Stimulated activated naive B cell treated with anti-CD40 and anti-IgM and Interleukin-4, amounts not matched to agents 10 μg/mL and 1 μg/mL and 100 μg/mL, for 72 hours (primary cell): ENCODE measurements at regions not wholly inside any gene's neighbourhood (a gene's known extent, or its start where the extent isn't known, plus 50 kb on each side); places are given as distances from the start of the nearest gene placed in this dataset.
A peak's percentile ranks its signal among the peaks of the same experiment; 100 is the strongest.

Source experiments
- ATAC-seq, 2 donors: fragments of 150-1000 bp; cut with Tn5 transposase; replicated peaks; 2 replicates each; pipeline ENCODE4 v1.10.0; 2021; ENCODE audit warnings: moderate library complexity in 1 of 2
- DNase-seq: peaks from one replicate; pipeline ENCODE4 v3.0.0; 2021
- H3K27ac Mint-ChIP-seq: one replicate; pipeline ENCODE4 v1.8.0; 2022; ENCODE audit warnings: mild to moderate bottlenecking, mixed read lengths
- H3K27me3 Mint-ChIP-seq, 2 donors: one replicate each; pipeline ENCODE4 v1.8.0; 2022; ENCODE audit warnings: mixed read lengths in 2 of 2
- H3K36me3 Mint-ChIP-seq, 2 donors: one replicate each; pipeline ENCODE4 v1.8.0; 2022; ENCODE audit warnings: mixed read lengths in 2 of 2, mild to moderate bottlenecking in 1 of 2
- H3K4me1 Mint-ChIP-seq, 2 donors: one replicate each; pipeline ENCODE4 v1.8.0; 2022; ENCODE audit warnings: mixed read lengths in 2 of 2, mild to moderate bottlenecking in 1 of 2
- H3K4me3 Mint-ChIP-seq, 2 donors: one replicate each; pipeline ENCODE4 v1.8.0; 2022; ENCODE audit warnings: mild to moderate bottlenecking in 2 of 2, mixed read lengths in 2 of 2, moderate library complexity in 1 of 2
- H3K9me3 Mint-ChIP-seq, 2 donors: one replicate each; pipeline ENCODE4 v1.8.0; 2022; ENCODE audit warnings: mixed read lengths in 2 of 2, mild to moderate bottlenecking in 1 of 2

GRCh38 chr15:37165395-37165794 lies 65.0 kb upstream of the MEIS2 start:
- no peak overlapping the region for H3K27ac Mint-ChIP-seq
- H3K4me1 Mint-ChIP-seq = no peaks in the 10 kb centered on the region
- ATAC-seq (no peak), DNase-seq (no peak)
- no peaks in the 10 kb centered on the region for H3K27me3 Mint-ChIP-seq
- H3K4me3 Mint-ChIP-seq = no peak overlapping the region
- no peaks in the 10 kb centered on the region for H3K9me3 Mint-ChIP-seq
- H3K36me3 Mint-ChIP-seq = no peaks in the 10 kb centered on the region

DNA sequence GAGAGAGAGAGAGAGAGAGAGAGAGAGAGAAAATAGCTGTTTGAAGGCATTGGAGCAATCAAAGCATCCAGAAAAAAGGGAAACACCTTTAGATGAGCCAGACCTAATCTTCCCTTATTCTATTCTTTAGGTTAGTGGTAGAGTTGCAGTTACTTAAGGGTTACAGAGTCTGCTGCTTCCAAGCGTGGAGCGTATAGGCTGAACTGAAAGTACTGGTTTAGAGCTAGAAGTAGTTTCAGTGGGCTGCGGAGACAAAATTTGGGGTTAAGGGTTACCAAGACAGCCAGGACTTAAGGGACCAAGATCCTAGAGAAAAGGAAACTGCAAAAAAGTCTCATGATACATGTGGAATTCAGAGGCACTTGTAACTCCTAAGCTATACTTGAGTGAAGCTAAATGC lies 66.1 kb upstream of the MEIS2 start:
- H3K4me1 Mint-ChIP-seq = no peaks in the 10 kb centered on the region
- no peak overlapping the region for H3K4me3 Mint-ChIP-seq
- H3K36me3 Mint-ChIP-seq = no peaks in the 10 kb centered on the region
- H3K27ac Mint-ChIP-seq = no peak overlapping the region
- ATAC-seq (no peak), DNase-seq (no peak)
- no peaks in the 10 kb centered on the region for H3K9me3 Mint-ChIP-seq
- H3K27me3 Mint-ChIP-seq = no peaks in the 10 kb centered on the region

- Mint-ChIP-seq H3K9me3 (peaks cover 11 to 17% of the 10 kb centered on the region in 2 donors), H3K4me3 (no peak overlapping the region), H3K27ac (no peak overlapping the region), H3K36me3 (no peaks in the 10 kb centered on the region), H3K4me1 (no peaks in the 10 kb centered on the region), H3K27me3 (no peaks in the 10 kb centered on the region)
- ATAC-seq = no peak
- DNase-seq = no peak
Measured at GRCh38 chr15:37181339-37181738, 81.0 kb upstream of the MEIS2 start.

DNA sequence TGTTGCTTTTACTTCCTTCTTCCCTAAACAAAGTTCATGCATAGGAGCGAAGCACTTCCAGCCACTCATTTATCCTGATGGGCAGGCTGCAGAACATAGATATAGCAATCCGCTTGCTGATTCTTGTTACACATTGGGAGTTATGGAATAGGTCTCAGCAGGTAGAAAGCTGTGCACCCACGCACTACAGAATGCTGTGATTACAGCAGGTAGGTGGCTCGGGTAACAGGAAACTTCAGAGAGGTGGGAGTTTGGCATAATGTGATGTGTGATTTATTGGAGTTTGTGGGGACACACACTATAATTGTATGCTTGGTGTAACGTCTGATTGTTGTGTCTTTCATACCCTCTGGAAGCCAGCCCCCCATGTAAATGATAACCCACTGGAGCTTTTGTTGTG lies 99.2 kb upstream of the MEIS2 start:
- no peak overlapping the region for H3K4me3 Mint-ChIP-seq
- DNase-seq (no peak), ATAC-seq (no peak)
- no peak overlapping the region for H3K27ac Mint-ChIP-seq
- no peaks in the 10 kb centered on the region for H3K4me1 Mint-ChIP-seq
- H3K36me3 Mint-ChIP-seq = no peaks in the 10 kb centered on the region
- peaks cover 0 to under 1% of the 10 kb centered on the region in 2 donors for H3K9me3 Mint-ChIP-seq
- H3K27me3 Mint-ChIP-seq = no peaks in the 10 kb centered on the region

- Mint-ChIP-seq H3K9me3 (no peaks in the 10 kb centered on the region), H3K4me3 (no peak overlapping the region), H3K4me1 (no peaks in the 10 kb centered on the region), H3K27me3 (no peaks in the 10 kb centered on the region), H3K27ac (no peak overlapping the region), H3K36me3 (no peaks in the 10 kb centered on the region)
- ATAC-seq (no peak), DNase-seq (no peak)
Measured at GRCh38 chr15:37203050-37203449, 102.7 kb upstream of the MEIS2 start.

DNA sequence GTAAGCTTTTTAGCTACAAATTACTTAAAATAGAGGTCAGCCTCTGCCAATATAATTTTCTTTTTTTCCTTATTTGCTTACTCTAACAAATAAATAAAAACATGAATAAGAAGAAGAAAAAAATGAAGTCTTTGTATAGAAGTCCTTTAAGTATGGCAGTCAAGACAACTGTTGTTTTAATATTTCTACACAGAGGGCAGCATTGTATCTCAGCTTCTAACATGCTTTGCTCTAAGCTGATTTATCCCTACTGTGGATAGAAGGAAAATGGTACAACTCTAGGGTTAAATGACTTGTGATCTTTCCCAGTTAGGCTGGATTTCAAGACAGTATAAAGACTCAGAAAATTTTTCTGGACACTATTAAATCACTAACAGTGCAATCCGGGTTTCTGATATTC lies 104.3 kb upstream of the MEIS2 start:
- Mint-ChIP-seq H3K27me3 (no peaks in the 10 kb centered on the region), H3K4me1 (no peaks in the 10 kb centered on the region), H3K9me3 (no peaks in the 10 kb centered on the region), H3K36me3 (no peaks in the 10 kb centered on the region), H3K27ac (no peak overlapping the region), H3K4me3 (no peak overlapping the region)
- DNase-seq = no peak
- no peak for ATAC-seq

GRCh38 chr15:37206690-37207089 lies 106.3 kb upstream of the MEIS2 start:
- Mint-ChIP-seq H3K36me3 (no peaks in the 10 kb centered on the region), H3K27ac (no peak overlapping the region), H3K9me3 (no peaks in the 10 kb centered on the region), H3K27me3 (no peaks in the 10 kb centered on the region), H3K4me3 (no peak overlapping the region), H3K4me1 (no peaks in the 10 kb centered on the region)
- no peak for ATAC-seq
- DNase-seq = no peak

DNA sequence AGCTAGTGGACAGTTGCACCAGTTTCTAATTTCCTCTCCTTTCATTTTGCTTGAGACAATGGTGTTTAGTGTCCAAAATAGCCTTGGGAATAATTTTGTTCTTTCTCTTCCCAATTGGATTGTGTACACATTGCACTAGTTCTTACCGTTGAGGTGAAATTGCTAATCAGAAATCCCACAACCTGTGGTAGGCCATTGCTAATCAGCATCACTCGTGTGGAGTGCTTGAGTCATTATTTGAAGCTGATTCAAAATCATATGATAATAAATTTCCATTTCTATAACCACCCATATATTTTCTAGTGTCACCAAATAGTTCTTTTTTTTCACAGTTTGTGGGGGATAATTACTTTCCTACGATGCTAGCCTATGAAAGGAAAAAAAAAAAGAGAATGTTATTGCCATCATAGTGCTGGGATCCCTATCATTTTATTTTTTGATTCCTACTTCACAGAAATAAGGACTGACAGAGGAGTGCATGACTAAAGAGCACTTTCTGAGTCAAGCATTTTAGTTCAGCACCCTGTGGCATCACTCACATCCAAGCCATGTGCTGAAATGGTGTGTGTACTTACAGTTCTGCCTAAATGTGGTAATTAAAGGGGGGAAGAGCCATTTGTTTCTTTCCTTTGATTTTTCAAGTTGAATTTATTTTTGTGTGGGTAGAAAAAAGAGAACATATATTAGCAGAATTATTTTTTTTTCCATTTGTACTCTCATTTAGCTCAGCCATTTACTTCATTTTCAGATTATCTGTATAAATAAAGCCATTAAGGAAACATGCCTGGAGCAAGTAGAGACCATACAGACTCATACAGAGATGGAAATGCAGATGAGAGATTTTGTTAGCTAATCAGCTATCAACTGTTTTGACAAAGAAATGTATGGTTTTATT lies 108.0 kb upstream of the MEIS2 start:
- no peaks in the 10 kb centered on the region for H3K27me3 Mint-ChIP-seq
- no peaks in the 10 kb centered on the region for H3K36me3 Mint-ChIP-seq
- H3K9me3 Mint-ChIP-seq = peaks cover 1 to 4% of the 10 kb centered on the region in 2 donors
- ATAC-seq (no peak), DNase-seq (no peak)
- no peaks in the 10 kb centered on the region for H3K4me1 Mint-ChIP-seq
- H3K4me3 Mint-ChIP-seq = no peak overlapping the region
- H3K27ac Mint-ChIP-seq = no peak overlapping the region

- H3K36me3 Mint-ChIP-seq = no peaks in the 10 kb centered on the region
- H3K27ac Mint-ChIP-seq = no peak overlapping the region
- H3K27me3 Mint-ChIP-seq = no peaks in the 10 kb centered on the region
- peaks cover 1 to 4% of the 10 kb centered on the region in 2 donors for H3K9me3 Mint-ChIP-seq
- no peak overlapping the region for H3K4me3 Mint-ChIP-seq
- H3K4me1 Mint-ChIP-seq = no peaks in the 10 kb centered on the region
- ATAC-seq (no peak), DNase-seq (no peak)
Measured at GRCh38 chr15:37209041-37209363, 108.7 kb upstream of the MEIS2 start.

GRCh38 chr15:37217567-37217966 lies 117.2 kb upstream of the MEIS2 start:
- H3K27ac Mint-ChIP-seq = no peak overlapping the region
- no peaks in the 10 kb centered on the region for H3K27me3 Mint-ChIP-seq
- H3K9me3 Mint-ChIP-seq = peaks cover 4 to 6% of the 10 kb centered on the region in 2 donors
- H3K4me3 Mint-ChIP-seq = no peak overlapping the region
- ATAC-seq = no peak
- no peaks in the 10 kb centered on the region for H3K4me1 Mint-ChIP-seq
- no peaks in the 10 kb centered on the region for H3K36me3 Mint-ChIP-seq
- DNase-seq = no peak

DNA sequence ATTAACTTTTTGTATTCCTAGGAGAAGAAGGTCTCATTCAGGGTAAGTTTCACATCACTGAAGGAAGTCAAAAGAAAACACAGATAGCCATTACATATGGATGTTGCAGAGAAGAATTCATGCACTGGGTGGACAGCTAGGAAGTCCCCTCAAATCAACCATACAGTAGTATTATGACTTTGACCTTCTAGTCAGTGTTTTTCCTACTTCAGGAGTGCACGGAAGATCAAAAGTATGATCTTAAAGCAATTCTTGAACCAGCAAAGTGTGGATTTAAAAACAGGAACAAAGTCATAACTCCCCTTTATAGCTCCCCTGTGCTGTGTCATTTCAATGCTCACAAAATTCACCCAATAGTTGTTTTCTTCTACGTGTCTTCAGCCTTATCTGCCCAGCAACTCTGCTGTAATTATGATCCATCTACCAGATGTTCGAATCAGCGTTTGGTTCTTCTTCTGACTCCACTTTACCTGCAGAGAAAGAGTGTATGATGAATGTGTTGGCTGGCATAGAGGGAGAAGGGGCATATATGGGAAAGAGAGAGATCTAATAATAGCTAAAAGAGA lies 118.1 kb upstream of the MEIS2 start:
- no peak overlapping the region for H3K27ac Mint-ChIP-seq
- ATAC-seq (peak; percentile 33 to 61), DNase-seq (no peak)
- H3K4me3 Mint-ChIP-seq = no peak overlapping the region
- no peaks in the 10 kb centered on the region for H3K27me3 Mint-ChIP-seq
- peaks cover 0 to 4% of the 10 kb centered on the region in 2 donors for H3K9me3 Mint-ChIP-seq
- no peaks in the 10 kb centered on the region for H3K4me1 Mint-ChIP-seq
- H3K36me3 Mint-ChIP-seq = no peaks in the 10 kb centered on the region

- no peak overlapping the region for H3K4me3 Mint-ChIP-seq
- H3K4me1 Mint-ChIP-seq = no peaks in the 10 kb centered on the region
- H3K27me3 Mint-ChIP-seq = no peaks in the 10 kb centered on the region
- no peak overlapping the region for H3K27ac Mint-ChIP-seq
- H3K36me3 Mint-ChIP-seq = no peaks in the 10 kb centered on the region
- peaks cover 0 to 4% of the 10 kb centered on the region in 2 donors for H3K9me3 Mint-ChIP-seq
- DNase-seq = no peak
- ATAC-seq = no peak
Measured at GRCh38 chr15:37219211-37219701, 118.9 kb upstream of the MEIS2 start.

GRCh38 chr15:37220949-37221670 lies 120.8 kb upstream of the MEIS2 start:
- no peak for DNase-seq
- Mint-ChIP-seq H3K27ac (no peak overlapping the region), H3K4me3 (no peak overlapping the region), H3K4me1 (no peaks in the 10 kb centered on the region), H3K36me3 (no peaks in the 10 kb centered on the region), H3K9me3 (peaks cover 0 to 5% of the 10 kb centered on the region in 2 donors), H3K27me3 (no peaks in the 10 kb centered on the region)
- no peak for ATAC-seq

DNA sequence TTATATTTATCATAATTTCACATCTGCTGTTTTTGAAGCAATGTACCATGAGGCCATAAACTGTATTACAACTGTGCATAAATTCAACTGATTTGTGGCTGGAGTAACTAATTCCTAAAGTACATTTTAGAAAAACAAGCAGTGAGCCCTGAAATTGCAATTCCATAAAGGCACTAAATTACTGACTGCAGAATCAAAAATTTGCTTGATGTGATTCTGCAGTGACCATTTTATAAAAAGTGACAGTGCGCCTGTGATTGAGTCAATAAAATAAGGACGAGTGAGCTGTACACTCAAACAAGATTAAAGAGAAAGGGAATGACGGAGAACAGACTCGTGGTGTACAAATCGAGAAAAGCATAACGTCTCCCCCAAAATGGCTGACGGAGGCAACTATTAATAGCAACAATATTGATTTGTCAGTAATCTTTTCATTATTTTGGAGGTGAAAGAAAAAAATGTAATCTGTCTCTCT lies 121.4 kb upstream of the MEIS2 start:
- Mint-ChIP-seq H3K36me3 (no peaks in the 10 kb centered on the region), H3K27ac (no peak overlapping the region), H3K4me3 (no peak overlapping the region), H3K9me3 (peaks cover 0 to 5% of the 10 kb centered on the region in 2 donors), H3K4me1 (no peaks in the 10 kb centered on the region), H3K27me3 (no peaks in the 10 kb centered on the region)
- ATAC-seq (no peak), DNase-seq (no peak)

DNA sequence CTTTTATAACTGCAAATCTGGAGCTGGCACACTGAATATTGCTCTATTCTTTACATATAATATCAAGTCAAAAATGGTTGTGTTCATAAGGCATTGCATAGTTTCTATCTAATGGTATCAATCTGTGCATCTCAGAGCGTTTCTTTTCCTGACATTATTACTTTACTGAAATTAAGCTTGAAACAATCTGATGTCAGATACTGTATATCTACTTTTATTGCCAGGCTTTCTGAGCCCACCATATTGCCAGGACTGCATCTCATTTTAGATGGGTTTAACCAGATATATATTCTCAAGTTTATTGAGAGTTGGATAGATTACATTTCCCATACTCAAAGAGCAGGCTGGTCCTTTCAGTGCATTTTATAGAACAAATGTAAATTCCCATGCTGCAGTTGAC lies 122.7 kb upstream of the MEIS2 start:
- Mint-ChIP-seq H3K4me3 (no peak overlapping the region), H3K27me3 (no peaks in the 10 kb centered on the region), H3K27ac (no peak overlapping the region), H3K36me3 (no peaks in the 10 kb centered on the region), H3K9me3 (peaks cover 0 to 7% of the 10 kb centered on the region in 2 donors), H3K4me1 (no peaks in the 10 kb centered on the region)
- no peak for ATAC-seq
- no peak for DNase-seq
